ENCODE measurements at regions not wholly inside any gene's neighbourhood (a gene's known extent, or its start where the extent isn't known, plus 50 kb on each side); places are given as distances from the start of the nearest gene placed in this dataset.

GRCh38 chr17:57174591-57174990, 81.7 kb upstream of the MSI2 start:
- DNase-seq, result no peak

- no peak for DNase-seq
Observed at GRCh38 chr17:57178839-57179238, 77.5 kb upstream of the MSI2 start.

- no peak for DNase-seq
Observed at GRCh38 chr17:57182621-57183020, 73.7 kb upstream of the MSI2 start.

- peak; percentile 23 for DNase-seq
Observed at GRCh38 chr17:57186226-57187019, 69.9 kb upstream of the MSI2 start.

GRCh38 chr17:57187391-57187790, 68.9 kb upstream of the MSI2 start:
- no peak for DNase-seq

- no peak for DNase-seq
Observed at GRCh38 chr17:57195785-57196460, 60.4 kb upstream of the MSI2 start.

GRCh38 chr17:57197466-57198071, 58.8 kb upstream of the MSI2 start:
- no peak for DNase-seq

- DNase-seq, result no peak
Observed at GRCh38 chr17:57201481-57201880, 54.8 kb upstream of the MSI2 start.

- no peak for DNase-seq
Observed at GRCh38 chr17:57203040-57203439, 53.3 kb upstream of the MSI2 start.

Measured in eye (tissue), 1 donor.